Omental fat pad (tissue), 3 donors: ENCODE measurements at regions not wholly inside any gene's neighbourhood (a gene's known extent, or its start where the extent isn't known, plus 50 kb on each side); places are given as distances from the start of the nearest gene placed in this dataset.

Experiments
- ATAC-seq: fragments of 150-250 bp; one replicate; pipeline ENCODE4 v1.9.1; 2016; ENCODE audit warnings: mild to moderate bottlenecking, moderate library complexity; ENCODE audit not compliant: low FRiP score
- DNase-seq: peaks from one replicate; pipeline ENCODE4 v3.0.0-alpha.2; 2019; ENCODE audit warnings: low spot score
- TF ChIP-seq, protein P1 (sequence below), 3 donors: fragments of 450-650 bp; IDR thresholded peaks; one replicate each; pipeline ENCODE4 v1.5.1; 2016 to 2017; ENCODE audit warnings: antibody characterized with exemption in 3 of 3, mild to moderate bottlenecking in 3 of 3, moderate library complexity in 2 of 3

- TF ChIP-seq, protein P1, sequence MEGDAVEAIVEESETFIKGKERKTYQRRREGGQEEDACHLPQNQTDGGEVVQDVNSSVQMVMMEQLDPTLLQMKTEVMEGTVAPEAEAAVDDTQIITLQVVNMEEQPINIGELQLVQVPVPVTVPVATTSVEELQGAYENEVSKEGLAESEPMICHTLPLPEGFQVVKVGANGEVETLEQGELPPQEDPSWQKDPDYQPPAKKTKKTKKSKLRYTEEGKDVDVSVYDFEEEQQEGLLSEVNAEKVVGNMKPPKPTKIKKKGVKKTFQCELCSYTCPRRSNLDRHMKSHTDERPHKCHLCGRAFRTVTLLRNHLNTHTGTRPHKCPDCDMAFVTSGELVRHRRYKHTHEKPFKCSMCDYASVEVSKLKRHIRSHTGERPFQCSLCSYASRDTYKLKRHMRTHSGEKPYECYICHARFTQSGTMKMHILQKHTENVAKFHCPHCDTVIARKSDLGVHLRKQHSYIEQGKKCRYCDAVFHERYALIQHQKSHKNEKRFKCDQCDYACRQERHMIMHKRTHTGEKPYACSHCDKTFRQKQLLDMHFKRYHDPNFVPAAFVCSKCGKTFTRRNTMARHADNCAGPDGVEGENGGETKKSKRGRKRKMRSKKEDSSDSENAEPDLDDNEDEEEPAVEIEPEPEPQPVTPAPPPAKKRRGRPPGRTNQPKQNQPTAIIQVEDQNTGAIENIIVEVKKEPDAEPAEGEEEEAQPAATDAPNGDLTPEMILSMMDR (IDR thresholded peaks at IDR 0.05), result no peak
- ATAC-seq (no peak), DNase-seq (no peak)
These were observed 72.4 kb upstream of the WWC2 start for GRCh38 chr4:183026701-183027100.

- DNase-seq, result no peak
- ATAC-seq, result no peak
- TF ChIP-seq, protein P1 (IDR thresholded peaks at IDR 0.05), result no peak
These were observed 76.4 kb upstream of the WWC2 start for GRCh38 chr4:183022617-183023016.

DNA sequence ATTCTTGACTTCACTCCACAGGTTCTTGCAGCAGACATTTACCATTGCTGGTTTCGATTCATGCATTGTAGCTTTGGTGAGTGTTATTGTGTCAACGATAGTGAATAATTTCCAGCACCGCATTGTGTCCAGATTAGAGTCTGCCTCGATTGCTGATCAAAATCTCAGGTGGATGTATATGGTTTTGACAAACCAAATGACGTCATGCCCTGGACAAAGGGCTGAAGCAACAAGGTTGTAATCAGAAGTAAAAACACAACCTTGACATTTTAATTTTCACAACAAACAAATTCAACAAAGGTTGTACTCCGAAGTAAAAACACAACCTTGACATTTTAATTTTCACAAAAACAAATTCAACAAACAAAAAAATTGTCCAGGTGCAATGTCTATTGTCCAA is 81.1 kb upstream of the WWC2 start:
- no peak for DNase-seq
- ATAC-seq, result no peak
- TF ChIP-seq, protein P1 (IDR thresholded peaks at IDR 0.05), result no peak

GRCh38 chr4:183014361-183015084 is 84.5 kb upstream of the WWC2 start:
- no peak for ATAC-seq
- DNase-seq, result no peak
- TF ChIP-seq, protein P1 (IDR thresholded peaks at IDR 0.05), result no peak

GRCh38 chr4:183013730-183014002 is 85.4 kb upstream of the WWC2 start:
- no peak for ATAC-seq
- TF ChIP-seq, protein P1 (IDR thresholded peaks at IDR 0.05), result no peak
- DNase-seq, result no peak

DNA sequence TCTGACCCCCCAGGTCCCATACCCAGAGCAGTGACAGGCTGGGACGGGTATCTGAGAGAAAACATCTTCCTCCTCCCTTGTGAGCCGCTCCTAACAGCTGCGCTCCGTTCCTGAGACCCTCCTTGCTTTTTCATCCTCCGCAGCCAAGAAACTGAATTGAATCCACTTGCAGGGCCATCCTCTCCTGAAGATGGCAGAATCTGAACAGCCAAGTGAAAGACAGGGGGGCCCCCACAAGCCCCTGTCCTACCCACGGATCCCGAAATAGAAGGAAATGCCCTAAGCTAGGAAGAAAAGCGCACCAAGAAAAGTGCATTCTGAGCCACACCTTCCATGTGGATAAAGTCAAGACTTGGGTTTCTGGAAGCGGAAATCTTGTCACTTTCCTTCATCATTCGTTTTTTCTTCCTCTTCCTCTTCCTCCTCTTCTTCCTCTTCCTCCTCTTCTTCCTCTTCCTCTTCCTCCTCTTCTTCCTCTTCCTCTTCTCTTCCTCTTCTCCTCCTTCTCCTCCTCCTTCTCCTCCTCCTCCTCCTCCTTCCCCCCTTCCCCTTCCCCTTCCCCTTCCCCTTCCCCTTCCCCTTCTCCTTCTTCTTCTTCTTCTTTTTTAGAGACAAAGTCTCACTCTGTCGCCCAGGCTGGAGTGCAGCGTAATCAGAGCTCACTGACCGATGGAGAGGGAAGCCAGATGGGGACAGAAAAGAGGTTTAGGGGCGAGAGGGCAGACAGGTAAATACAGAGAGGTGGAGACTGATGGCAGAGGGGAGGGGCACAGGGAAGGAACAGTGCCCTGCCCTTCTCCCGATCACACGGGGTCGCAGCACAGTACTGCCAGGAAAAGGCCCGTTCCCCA is 86.0 kb upstream of the WWC2 start:
- DNase-seq, result no peak
- ATAC-seq, result no peak
- TF ChIP-seq, protein P1 (IDR thresholded peaks at IDR 0.05), result no peak
